NB4 (cell line): ENCODE measurements at regions not wholly inside any gene's neighbourhood (a gene's known extent, or its start where the extent isn't known, plus 50 kb on each side); places are given as distances from the start of the nearest gene placed in this dataset.

Experiments
- DNase-seq: peaks from one replicate; pipeline ENCODE4 v3.0.0; 2010; ENCODE audit warnings: low read depth
- H3K4me3 ChIP-seq: one replicate; pipeline ENCODE4 v1.5.1; 2011; ENCODE audit warnings: mild to moderate bottlenecking, low read depth, low read length, moderate library complexity
- CTCF ChIP-seq: IDR thresholded peaks from one replicate; pipeline ENCODE4 v1.5.1; 2012; ENCODE audit warnings: low read depth, low read length
- MAX ChIP-seq: IDR thresholded peaks from 2 replicates; pipeline ENCODE4 v1.6.1; 2011; ENCODE audit warnings: low read depth, low read length
- MYC ChIP-seq: IDR thresholded peaks from 2 replicates; pipeline ENCODE4 v1.6.1; 2011; ENCODE audit warnings: low read depth, low read length
- POLR2A ChIP-seq: IDR thresholded peaks from 2 replicates; pipeline ENCODE4 v1.6.1; 2011; ENCODE audit warnings: mild to moderate bottlenecking; ENCODE audit not compliant: insufficient read length; ENCODE audit errors: extremely low read depth

GRCh38 chr5:18098691-18099090 lies 464.4 kb downstream of the TAF11L14 start:
- TF ChIP-seq CTCF (no peak), MAX (no peak), MYC (no peak), POLR2A (no peak)
- no peak overlapping the region for H3K4me3 ChIP-seq
- no peak for DNase-seq

GRCh38 chr5:18099261-18099660 lies 465.0 kb downstream of the TAF11L14 start:
- no peak for TF ChIP-seq CTCF
- no peak for TF ChIP-seq POLR2A
- no peak for TF ChIP-seq MYC
- no peak for TF ChIP-seq MAX
- DNase-seq = no peak
- H3K4me3 ChIP-seq = no peak overlapping the region

GRCh38 chr5:18101532-18101931 lies 467.3 kb downstream of the TAF11L14 start:
- no peak for TF ChIP-seq POLR2A
- TF ChIP-seq MAX = no peak
- TF ChIP-seq CTCF = no peak
- no peak for TF ChIP-seq MYC
- no peak for DNase-seq
- no peak overlapping the region for H3K4me3 ChIP-seq

GRCh38 chr5:18102733-18103132 lies 468.5 kb downstream of the TAF11L14 start:
- TF ChIP-seq MYC = no peak
- TF ChIP-seq POLR2A = no peak
- no peak for TF ChIP-seq CTCF
- no peak for TF ChIP-seq MAX
- H3K4me3 ChIP-seq = no peak overlapping the region
- DNase-seq = peak; percentile 7

GRCh38 chr5:18105449-18105848 lies 471.2 kb downstream of the TAF11L14 start:
- TF ChIP-seq POLR2A (no peak), MYC (no peak), MAX (no peak), CTCF (no peak)
- DNase-seq = no peak
- no peak overlapping the region for H3K4me3 ChIP-seq

- DNase-seq = no peak
- no peak overlapping the region for H3K4me3 ChIP-seq
- no peak for TF ChIP-seq MAX
- no peak for TF ChIP-seq MYC
- no peak for TF ChIP-seq CTCF
- no peak for TF ChIP-seq POLR2A
Measured at GRCh38 chr5:18111906-18112465, 477.7 kb downstream of the TAF11L14 start.
